GM21423 (cell line): ENCODE measurements at regions not wholly inside any gene's neighbourhood (a gene's known extent, or its start where the extent isn't known, plus 50 kb on each side); places are given as distances from the start of the nearest gene placed in this dataset.
"Not testable (repeated sequence)": the region's sequence is repeated elsewhere in the genome, so short reads cannot be mapped to it uniquely, and the experiment has no call there.

Experiments
- ATAC-seq: cut with Tn5 transposase; IDR thresholded peaks from one replicate; pipeline ENCODE4 v1.9.1; 2021; ENCODE audit warnings: mild to moderate bottlenecking, moderate library complexity; ENCODE audit not compliant: unreplicated experiment

DNA sequence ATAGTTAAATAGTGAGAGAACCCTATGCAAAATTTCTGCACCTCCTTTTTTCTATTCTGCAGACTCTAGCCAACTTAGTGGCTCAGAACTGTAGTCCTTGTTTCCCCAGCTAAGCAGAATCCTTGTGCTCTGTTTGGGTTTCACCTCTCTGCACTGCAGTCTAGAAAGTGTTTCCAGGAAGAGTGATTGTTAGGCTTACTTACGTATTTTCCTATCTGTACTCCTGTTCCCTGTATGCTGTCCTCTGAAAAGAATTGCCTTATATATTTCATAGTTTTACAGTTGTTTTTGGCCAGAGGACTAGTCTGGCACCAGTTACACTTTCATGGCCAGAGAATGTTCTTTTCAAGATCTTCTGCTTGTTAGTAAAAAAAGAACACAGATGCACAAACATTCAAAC is 154.6 kb upstream of the POT1 start:
- no peak for ATAC-seq

DNA sequence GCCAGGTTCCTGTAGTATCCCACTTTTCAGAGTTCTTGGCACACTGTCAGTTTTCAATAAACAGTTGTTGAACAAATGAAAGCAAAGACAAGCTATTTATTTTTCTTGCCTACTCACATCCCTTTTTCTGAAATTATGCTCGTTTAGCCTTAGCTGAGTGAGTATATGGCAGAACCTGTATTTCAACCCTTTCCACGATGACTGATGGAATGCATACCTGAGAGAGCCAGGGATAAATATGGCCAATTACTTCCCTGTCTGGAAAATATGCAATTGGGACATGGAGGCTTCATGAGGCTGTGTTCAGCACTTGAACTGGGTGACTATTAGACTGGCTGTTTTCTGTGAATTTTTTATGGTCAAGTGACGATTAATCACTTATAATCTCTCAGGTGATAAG is 144.5 kb upstream of the POT1 start:
- no peak for ATAC-seq

DNA sequence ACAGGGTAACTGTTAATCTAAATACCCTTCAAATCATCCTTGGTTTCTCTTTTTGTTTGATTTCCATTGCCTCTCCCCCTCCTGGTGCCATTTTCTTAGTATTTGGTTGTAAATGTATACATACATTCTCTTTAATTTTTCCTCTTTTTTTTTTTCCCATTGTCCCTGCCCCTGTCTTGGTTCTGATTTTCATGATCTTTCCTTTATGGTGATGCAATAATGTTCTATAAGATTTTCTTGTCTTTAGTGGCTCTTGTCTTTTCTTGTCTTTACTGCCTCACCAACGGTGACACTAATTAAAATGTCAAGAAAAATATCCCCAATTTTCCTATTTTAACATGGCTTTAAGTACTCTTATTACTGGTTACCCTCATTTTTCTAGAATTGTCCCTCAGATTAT is 135.9 kb upstream of the POT1 start:
- no peak for ATAC-seq

- no peak for ATAC-seq
Measured at GRCh38 chr7:125065001-125065400, 135.4 kb upstream of the POT1 start.

DNA sequence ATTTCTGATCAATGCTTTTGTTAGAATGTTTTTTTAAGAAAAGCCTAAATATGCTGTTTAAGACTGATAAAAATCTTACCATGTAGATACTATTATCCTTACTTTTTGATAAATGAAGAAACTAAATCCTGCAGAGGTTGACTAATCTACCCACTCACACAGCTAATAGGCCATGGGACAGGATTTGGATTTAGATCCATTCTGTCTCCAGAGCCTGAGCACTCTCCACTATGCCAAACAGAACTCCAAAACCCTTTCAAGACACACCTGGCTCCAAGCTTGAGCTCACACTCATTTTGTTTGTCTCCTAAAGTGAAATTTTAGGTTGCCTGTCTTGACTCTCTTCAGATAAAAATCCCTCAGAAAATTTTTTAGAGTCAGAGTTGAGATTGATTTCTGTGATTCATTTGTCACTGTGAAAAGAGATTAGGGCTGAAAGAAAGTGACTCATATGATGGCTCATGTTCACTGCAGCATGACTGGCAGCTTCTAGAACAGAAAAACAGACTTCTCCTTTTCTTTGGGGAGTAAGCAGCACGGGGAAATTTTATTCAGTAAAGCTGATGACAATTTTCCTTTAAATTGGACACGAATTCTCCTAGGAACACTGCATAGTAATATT is 132.3 kb upstream of the POT1 start:
- peak; percentile 80 for ATAC-seq

GRCh38 chr7:125061083-125061745 is 131.6 kb upstream of the POT1 start:
- ATAC-seq: not testable (repeated sequence)

GRCh38 chr7:125059861-125060456 is 130.3 kb upstream of the POT1 start:
- no peak for ATAC-seq

DNA sequence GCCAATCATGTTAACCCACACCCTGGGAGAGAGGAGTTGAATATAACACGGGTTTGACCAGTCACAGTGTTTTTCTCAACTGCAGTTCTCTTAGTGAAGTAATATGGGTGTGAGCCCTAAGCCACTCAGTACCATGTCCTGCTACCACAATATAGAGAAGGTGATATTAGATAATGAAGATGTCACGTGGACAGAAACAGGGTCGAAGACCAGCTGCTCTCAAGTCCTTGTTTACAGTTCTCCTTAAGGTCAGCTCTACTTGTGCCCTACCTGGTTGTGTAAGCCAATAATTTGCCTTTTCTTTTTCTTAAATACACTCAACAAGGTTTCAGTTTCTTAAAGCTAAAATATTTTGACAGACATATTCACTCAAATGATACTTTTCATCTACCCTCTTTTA is 128.3 kb upstream of the POT1 start:
- no peak for ATAC-seq

DNA sequence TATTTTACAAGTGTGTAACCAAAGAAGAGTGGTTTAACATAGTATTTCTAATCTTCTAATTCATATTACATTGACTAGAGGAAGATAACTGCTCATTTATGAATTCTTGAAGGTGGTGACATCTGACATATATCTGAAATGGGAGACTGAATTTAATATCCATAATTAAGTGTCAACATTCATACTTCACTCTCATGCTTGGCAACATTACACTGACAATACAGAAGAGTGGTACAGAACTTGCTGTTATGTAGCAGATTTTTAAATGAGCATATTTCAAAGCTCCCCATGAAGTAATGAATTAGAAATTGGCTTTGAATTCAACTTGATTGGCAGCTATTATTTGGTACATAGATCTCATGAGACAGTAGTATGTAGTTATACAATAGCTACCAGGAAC is 125.8 kb upstream of the POT1 start:
- no peak for ATAC-seq

DNA sequence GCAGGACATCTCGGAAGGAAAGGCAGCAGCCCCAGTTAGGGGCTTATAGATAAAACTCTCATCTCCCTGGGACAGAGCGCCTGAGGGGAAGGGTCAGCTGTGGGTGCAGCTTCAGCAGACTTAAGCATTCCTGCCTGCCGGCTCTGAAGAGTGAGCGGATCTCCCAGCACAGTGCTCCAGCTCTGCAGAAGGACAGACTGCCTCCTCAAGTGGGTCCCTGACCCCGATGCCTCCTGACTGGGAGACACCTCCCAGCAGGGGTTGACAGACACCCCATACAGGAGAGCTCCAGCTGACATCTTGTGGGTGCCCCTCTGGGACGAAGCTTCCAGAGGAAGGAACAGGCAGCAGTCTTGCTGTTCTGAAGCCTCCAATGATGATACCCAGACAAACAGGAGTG is 117.1 kb upstream of the POT1 start:
- ATAC-seq: no peak

DNA sequence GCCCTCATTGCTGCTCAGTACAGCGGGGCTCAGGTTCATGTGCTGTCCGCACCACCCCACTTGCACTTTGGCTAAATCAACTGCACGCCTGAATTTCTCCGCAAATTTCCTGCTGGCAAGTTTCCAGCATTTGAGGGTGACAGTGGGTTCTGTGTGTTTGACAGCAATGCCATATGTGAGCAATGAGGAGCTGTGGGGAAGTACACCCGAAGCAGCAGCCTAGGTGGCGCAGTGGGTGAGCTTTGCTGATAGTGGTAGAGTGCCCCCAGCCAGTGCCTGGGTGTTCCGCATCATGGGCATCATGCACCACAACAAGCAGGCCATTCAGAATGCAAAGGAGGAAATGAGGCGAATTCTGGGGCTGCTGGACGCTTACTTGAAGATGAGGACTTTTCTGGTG is 103.9 kb upstream of the POT1 start:
- ATAC-seq: no peak

DNA sequence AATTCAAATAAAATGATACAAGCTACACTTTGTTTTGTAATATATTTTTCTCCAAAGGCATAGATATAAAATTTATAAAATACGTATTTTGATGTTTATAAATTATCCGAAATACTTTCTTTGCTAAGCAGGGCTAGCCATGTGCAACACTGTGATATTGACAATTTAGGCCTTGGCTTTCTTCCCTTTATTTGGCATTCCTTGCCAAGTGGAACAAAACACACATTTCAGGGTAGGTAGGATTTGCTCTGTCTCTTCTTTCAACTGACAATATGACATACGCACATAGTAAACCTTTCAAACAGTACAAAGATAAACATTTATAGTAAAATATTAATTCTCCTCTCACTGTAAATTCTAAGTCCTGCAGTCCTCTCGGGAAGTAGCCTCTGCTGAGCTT is 103.3 kb upstream of the POT1 start:
- no peak for ATAC-seq

DNA sequence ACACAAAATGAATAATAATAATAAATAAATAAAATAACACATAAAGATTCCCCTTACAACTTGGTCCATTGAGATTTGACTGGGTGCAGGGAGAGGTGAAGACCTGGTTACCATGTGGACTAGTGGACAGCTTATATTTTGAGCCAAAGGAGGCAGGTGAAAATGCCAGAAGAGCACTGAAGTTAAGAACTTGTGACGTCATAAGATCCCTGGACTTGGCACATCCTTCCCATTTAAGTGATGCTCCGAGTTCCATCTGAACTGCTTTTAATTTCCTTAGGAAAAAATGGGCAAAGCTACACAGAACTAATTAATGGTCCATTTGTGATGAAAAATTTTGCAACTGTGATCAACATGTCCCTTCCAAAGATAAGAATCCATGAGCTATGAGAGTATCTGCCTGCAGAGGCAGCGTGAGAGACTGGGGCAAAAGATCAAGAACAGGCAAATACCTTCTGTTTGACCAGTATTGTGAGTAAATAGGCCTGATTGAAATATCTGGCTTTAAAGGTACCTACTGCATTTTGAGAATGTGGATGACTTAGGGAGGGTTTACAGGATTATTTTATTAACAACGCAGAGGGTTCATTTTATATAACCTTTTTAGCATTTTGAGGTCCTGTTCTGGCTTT is 101.2 kb upstream of the POT1 start:
- no peak for ATAC-seq

DNA sequence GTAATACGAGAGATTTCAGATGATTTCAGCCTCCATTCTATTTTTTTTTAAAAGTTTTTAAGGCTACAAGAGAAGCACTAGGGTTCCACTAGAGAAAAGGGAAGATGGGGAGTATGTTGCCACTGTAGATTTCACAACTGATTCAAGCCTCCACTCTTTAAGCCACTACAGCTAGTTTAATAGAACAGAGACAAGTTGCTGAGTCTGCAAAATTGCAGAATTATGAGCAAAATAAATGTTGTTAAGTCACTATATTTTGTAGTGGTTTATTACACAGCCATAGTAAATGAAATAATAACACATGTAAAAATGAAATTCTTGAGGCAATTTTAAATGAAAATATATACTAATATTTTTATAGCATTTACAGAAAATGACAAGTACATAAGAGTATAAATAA is 96.0 kb upstream of the POT1 start:
- no peak for ATAC-seq

DNA sequence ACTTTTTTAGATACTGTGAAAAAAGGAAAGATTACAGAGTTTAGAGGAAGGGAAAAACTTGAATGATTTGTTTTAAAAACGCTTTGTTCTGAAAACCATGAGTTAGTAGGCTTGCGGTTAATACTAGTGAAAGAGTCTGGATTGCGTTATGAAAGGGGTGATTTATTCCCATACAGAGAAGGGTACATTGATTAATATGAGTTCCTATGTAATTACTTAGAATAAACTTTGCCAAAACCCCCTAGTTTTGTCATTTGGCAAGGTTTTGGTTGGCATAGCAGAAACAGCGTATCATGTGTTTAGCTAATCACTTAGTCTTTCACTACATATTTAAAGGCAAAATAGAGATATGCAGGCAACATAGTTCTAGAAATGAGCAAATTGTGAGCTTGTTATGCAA is 91.2 kb upstream of the POT1 start:
- no peak for ATAC-seq

DNA sequence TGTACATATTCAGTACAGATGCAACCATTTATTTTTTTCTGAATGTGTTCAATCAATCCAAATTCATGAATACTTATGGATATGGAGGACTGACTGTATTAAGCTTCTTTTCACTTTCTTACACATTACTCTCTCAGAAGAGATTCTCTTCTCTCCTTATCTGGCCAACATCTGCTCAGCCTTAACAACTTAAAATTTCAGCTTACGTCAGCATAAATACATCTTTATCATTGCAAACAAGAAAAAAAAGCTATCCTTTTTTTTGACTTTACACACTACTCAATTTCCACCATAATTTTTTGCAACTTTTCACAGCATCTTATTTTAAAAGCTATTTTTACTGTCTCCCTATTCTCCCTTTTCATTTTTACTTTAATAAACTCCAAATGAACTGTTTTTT is 80.9 kb upstream of the POT1 start:
- no peak for ATAC-seq

DNA sequence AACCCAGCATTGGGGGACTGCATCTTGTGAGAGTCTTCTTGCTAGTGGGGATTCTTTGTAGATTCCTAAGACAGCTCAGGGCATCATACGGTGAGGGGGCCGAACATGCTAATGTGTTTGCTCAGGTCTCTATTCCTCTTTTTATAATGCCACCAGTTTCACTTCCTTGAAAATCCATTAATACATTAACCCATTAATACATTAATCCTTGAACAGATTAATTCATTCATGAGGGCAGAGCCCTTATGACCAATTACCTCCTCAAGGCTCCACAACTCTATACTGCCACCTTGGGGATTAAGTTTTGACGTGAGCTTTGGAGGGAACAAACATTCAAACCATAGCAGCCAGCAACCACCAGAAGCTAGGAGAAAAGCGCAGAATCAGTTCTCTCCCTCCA is 67.2 kb upstream of the POT1 start:
- peak; percentile 49 for ATAC-seq

- ATAC-seq: no peak
Measured at GRCh38 chr7:124992851-124993562, 63.4 kb upstream of the POT1 start.

DNA sequence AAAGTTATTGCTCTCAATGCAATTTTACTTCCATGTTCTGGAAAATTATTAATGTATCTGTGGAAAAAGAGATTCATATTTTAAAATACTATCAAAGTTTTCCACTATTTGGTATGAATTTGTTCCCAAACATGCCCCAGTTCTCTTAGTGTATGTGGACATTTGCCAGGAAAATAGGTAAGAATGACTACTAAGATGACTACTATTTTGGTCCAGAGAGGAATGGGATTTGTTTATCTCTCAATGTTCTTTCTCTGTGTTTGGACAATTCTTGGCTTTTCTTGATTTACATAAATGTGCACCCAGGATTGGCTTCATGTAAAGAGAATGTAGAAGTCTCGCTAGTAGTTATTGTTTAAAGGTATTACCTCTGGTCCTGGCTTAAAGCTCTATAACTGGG is 60.3 kb upstream of the POT1 start:
- no peak for ATAC-seq
